SU-DHL-6 (cell line): ENCODE measurements at regions not wholly inside any gene's neighbourhood (a gene's known extent, or its start where the extent isn't known, plus 50 kb on each side); places are given as distances from the start of the nearest gene placed in this dataset.

Experiments used
- H2AFZ ChIP-seq: fragments of 200-600 bp; sonication (generic); 2 replicates; pipeline ENCODE4 v1.6.1; 2014; ENCODE audit warnings: low read depth, mild to moderate bottlenecking, moderate library complexity, mixed read lengths, antibody characterized with exemption, low read length; ENCODE audit not compliant: severe bottlenecking
- H3F3A ChIP-seq: fragments of 200-600 bp; shearing (Covaris generic); 2 replicates; pipeline ENCODE4 v1.6.0; 2016; ENCODE audit warnings: antibody characterized with exemption, mild to moderate bottlenecking; ENCODE audit not compliant: insufficient read depth
- H3K27ac ChIP-seq: fragments of 200-600 bp; sonication (generic); 2 replicates; pipeline ENCODE4 v1.5.1; 2016; ENCODE audit warnings: low read depth, mild to moderate bottlenecking, low read length, moderate library complexity, mixed read lengths
- H3K27me3 ChIP-seq: fragments of 200-600 bp; sonication (generic), shearing (Covaris generic); 2 replicates; pipeline ENCODE4 v1.6.0; 2014; ENCODE audit warnings: mild to moderate bottlenecking, low read length
- H3K36me3 ChIP-seq: fragments of 200-600 bp; sonication (generic); 2 replicates; pipeline ENCODE4 v1.6.1; 2014; ENCODE audit warnings: mild to moderate bottlenecking, low read length, mixed read lengths
- H3K4me2 ChIP-seq: fragments of 300-600, 200-600 bp; shearing (Covaris generic), sonication (generic); 2 replicates; pipeline ENCODE4 v1.6.0; 2014; ENCODE audit warnings: low read length, low read depth, mild to moderate bottlenecking; ENCODE audit not compliant: poor library complexity, severe bottlenecking
- H3K4me3 ChIP-seq: fragments of 200-600 bp; sonication (generic); 2 replicates; pipeline ENCODE4 v1.5.1; 2014; ENCODE audit warnings: antibody characterized with exemption, low read length, mild to moderate bottlenecking, mixed read lengths; ENCODE audit not compliant: insufficient read depth, poor library complexity, severe bottlenecking
- H3K79me2 ChIP-seq: fragments of 200-600 bp; sonication (generic); 2 replicates; pipeline ENCODE4 v1.6.1; 2014; ENCODE audit warnings: mild to moderate bottlenecking, low read length, moderate library complexity; ENCODE audit not compliant: insufficient read depth
- H3K9ac ChIP-seq: fragments of 200-600 bp; sonication (generic); 2 replicates; pipeline ENCODE4 v1.7.0; 2014; ENCODE audit warnings: mild to moderate bottlenecking, low read length
- H3K9me2 ChIP-seq: fragments of 200-600 bp; sonication (generic); replicated peaks from 2 replicates; pipeline ENCODE4 v1.6.1; 2014; ENCODE audit warnings: low read length; ENCODE audit not compliant: insufficient read depth
- H3K9me3 ChIP-seq: fragments of 200-600 bp; sonication (generic); 2 replicates; pipeline ENCODE4 v1.6.1; 2014; ENCODE audit warnings: low read length, mixed read lengths; ENCODE audit not compliant: insufficient read depth
- H4K20me1 ChIP-seq: fragments of 200-600 bp; sonication (generic); 2 replicates; pipeline ENCODE4 v1.6.1; 2014; ENCODE audit warnings: low read depth, mild to moderate bottlenecking, antibody characterized with exemption, low read length, moderate library complexity, mixed read lengths
- EZH2phosphoT487 ChIP-seq: fragments of 200-600 bp; sonication (generic), shearing (Covaris generic); conservative IDR thresholded peaks from 2 replicates; pipeline ENCODE4 v1.6.1; 2018; ENCODE audit warnings: mild to moderate bottlenecking, antibody characterized with exemption, low read length, moderate library complexity, mixed read lengths
- TF ChIP-seq, protein P1 (sequence below): fragments of 200-600 bp; sonication (generic); IDR thresholded peaks from one replicate; pipeline ENCODE4 v1.5.1; 2017; ENCODE audit warnings: antibody characterized with exemption, mild to moderate bottlenecking, low read length, moderate library complexity; ENCODE audit not compliant: insufficient read depth, poor library complexity, severe bottlenecking

DNA sequence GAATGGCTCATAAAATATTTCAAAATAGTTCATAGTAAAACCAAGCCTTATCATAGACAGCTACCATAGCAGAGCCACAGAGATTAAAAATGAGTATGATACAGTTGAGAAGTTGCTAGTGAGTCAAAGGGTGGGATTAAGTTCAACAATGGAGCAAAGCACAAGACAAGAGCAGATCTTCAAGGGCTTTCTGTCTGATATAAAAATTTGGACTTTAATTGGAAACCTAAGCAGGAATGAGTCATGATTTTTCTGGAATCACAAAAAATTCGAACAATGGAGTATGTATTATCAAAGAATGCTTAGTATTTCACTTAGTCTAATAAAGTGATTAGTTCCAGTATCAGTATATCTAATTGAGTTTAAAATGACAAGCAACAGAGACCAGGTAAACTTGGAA lies 487.3 kb upstream of the NETO1 start:
- H3K36me3 ChIP-seq = no peaks in the 10 kb centered on the region
- H3K4me3 ChIP-seq = no peak overlapping the region
- H3K4me2 ChIP-seq = no peak overlapping the region
- H3F3A ChIP-seq = no peaks in the 10 kb centered on the region
- H3K9me2 ChIP-seq = no peaks in the 10 kb centered on the region
- H3K27ac ChIP-seq = no peak overlapping the region
- no peak overlapping the region for H3K9ac ChIP-seq
- H3K79me2 ChIP-seq = no peaks in the 10 kb centered on the region
- TF ChIP-seq EZH2phosphoT487 = no peak
- TF ChIP-seq, protein P1, sequence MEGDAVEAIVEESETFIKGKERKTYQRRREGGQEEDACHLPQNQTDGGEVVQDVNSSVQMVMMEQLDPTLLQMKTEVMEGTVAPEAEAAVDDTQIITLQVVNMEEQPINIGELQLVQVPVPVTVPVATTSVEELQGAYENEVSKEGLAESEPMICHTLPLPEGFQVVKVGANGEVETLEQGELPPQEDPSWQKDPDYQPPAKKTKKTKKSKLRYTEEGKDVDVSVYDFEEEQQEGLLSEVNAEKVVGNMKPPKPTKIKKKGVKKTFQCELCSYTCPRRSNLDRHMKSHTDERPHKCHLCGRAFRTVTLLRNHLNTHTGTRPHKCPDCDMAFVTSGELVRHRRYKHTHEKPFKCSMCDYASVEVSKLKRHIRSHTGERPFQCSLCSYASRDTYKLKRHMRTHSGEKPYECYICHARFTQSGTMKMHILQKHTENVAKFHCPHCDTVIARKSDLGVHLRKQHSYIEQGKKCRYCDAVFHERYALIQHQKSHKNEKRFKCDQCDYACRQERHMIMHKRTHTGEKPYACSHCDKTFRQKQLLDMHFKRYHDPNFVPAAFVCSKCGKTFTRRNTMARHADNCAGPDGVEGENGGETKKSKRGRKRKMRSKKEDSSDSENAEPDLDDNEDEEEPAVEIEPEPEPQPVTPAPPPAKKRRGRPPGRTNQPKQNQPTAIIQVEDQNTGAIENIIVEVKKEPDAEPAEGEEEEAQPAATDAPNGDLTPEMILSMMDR = no peak
- H3K9me3 ChIP-seq = no peaks in the 10 kb centered on the region
- no peaks in the 10 kb centered on the region for H3K27me3 ChIP-seq
- H4K20me1 ChIP-seq = no peaks in the 10 kb centered on the region
- no peak overlapping the region for H2AFZ ChIP-seq

DNA sequence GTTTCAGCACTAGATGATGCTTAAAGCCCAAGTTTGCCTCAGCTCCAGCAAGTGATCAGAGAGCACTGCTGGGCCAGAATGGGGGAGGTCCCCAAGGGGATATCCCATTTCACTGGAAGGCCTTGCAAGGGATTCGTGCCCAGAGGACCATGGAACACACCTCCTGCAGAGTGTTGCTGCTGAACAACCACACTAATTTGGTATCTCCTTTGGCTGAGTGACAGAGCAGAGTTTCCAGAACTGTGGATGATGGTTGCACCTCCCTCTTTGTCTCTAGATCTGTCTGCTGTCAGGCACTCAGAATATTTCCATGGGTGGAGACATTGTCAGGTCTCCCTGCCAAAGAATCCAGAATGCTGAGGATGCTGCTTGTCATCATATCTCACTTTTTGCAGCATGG lies 484.8 kb upstream of the NETO1 start:
- H3K27ac ChIP-seq = no peak overlapping the region
- H3K4me3 ChIP-seq = no peak overlapping the region
- no peak overlapping the region for H3K4me2 ChIP-seq
- H3K27me3 ChIP-seq = no peaks in the 10 kb centered on the region
- TF ChIP-seq, protein P1 = no peak
- TF ChIP-seq EZH2phosphoT487 = no peak
- H2AFZ ChIP-seq = no peak overlapping the region
- H3K9me3 ChIP-seq = no peaks in the 10 kb centered on the region
- H4K20me1 ChIP-seq = no peaks in the 10 kb centered on the region
- no peaks in the 10 kb centered on the region for H3K9me2 ChIP-seq
- H3F3A ChIP-seq = no peaks in the 10 kb centered on the region
- H3K36me3 ChIP-seq = no peaks in the 10 kb centered on the region
- no peaks in the 10 kb centered on the region for H3K79me2 ChIP-seq
- no peak overlapping the region for H3K9ac ChIP-seq

DNA sequence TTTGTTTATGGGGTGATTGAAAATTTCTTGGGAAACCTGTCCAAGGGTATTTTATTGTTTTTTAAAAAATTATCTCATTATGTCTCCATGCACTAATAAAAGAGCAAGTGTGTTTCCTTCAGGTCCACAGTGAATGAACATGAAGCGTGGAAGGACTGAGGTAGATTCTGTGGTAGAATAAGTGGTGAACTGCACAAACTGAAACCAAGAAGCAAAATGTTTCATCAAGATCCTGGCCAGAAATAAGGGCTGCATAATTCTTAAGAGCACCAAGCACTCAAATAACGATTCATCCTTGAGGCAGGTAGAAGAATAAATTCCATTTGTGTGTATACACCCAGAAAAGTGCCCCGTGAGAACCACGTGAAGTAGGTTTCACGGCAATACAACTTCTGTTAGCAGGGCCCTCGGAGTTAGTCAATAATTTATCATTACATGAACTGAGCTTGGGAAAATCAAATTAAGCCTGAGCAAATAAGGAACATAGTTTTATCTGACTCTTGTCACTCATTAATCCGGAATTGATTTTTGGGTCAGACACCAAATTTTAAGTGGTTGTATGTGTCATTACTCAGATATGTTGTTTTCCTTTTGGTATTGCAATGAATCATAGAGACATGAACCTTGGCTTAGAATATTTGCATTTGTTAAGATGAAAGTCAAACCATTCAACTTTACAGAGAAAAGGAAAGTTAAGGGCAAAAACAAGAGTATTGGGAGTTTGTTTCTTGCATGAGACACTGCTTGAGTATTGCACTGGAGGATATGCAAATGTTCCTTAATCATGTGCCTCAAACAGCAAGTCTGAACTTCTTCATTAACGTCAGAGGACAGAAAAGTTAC lies 472.6 kb upstream of the NETO1 start:
- Histone ChIP-seq H3K27ac (no peak overlapping the region), H3K4me3 (no peak overlapping the region), H3K9me3 (no peaks in the 10 kb centered on the region), H3F3A (no peaks in the 10 kb centered on the region), H3K79me2 (no peaks in the 10 kb centered on the region), H3K4me2 (no peak overlapping the region), H2AFZ (no peak overlapping the region), H3K36me3 (no peaks in the 10 kb centered on the region), H3K9me2 (no peaks in the 10 kb centered on the region), H3K9ac (no peak overlapping the region), H4K20me1 (no peaks in the 10 kb centered on the region), H3K27me3 (no peaks in the 10 kb centered on the region)
- no peak for TF ChIP-seq EZH2phosphoT487
- TF ChIP-seq, protein P1 = no peak
